ENCODE measurements at regions not wholly inside any gene's neighbourhood (a gene's known extent, or its start where the extent isn't known, plus 50 kb on each side); places are given as distances from the start of the nearest gene placed in this dataset.

DNA sequence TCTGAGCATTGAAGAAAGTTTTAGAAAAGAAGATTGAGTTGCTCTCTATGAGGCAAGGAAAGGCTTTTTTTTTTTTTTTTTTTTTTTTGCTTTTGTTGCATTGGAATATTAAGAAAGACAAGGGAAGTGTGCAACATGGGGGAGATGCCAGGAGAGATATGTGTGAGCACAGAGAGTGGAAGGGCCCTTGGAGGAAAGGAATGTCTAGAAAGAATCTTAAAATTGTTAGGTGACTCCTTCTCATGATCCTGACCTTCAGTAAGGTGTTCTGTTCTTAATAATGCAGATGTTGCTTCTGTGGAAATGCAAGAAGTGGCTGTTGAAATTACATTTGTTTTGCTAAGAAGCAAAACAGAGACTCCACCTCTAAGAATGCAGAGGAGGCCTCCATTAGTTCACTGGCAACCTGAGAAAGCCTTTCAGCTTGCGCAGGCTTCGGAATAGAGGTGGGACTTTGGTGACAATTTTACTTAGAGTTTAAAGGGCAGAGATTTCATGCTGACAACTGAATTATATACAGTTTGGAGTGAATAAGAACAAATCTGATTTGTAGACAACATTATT is 118.0 kb upstream of the ASCC3 start:
- TF ChIP-seq, protein P1, sequence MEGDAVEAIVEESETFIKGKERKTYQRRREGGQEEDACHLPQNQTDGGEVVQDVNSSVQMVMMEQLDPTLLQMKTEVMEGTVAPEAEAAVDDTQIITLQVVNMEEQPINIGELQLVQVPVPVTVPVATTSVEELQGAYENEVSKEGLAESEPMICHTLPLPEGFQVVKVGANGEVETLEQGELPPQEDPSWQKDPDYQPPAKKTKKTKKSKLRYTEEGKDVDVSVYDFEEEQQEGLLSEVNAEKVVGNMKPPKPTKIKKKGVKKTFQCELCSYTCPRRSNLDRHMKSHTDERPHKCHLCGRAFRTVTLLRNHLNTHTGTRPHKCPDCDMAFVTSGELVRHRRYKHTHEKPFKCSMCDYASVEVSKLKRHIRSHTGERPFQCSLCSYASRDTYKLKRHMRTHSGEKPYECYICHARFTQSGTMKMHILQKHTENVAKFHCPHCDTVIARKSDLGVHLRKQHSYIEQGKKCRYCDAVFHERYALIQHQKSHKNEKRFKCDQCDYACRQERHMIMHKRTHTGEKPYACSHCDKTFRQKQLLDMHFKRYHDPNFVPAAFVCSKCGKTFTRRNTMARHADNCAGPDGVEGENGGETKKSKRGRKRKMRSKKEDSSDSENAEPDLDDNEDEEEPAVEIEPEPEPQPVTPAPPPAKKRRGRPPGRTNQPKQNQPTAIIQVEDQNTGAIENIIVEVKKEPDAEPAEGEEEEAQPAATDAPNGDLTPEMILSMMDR (conservative IDR thresholded peaks at IDR 0.05; ENCODE audit: low read length): no peak
- no peak for TF ChIP-seq EZH2phosphoT487 (IDR thresholded peaks at IDR 0.05; ENCODE audit: borderline replicate concordance)

Data from Loucy (cell line).